Right renal cortex interstitium (tissue), 3 donors: ENCODE measurements at regions not wholly inside any gene's neighbourhood (a gene's known extent, or its start where the extent isn't known, plus 50 kb on each side); places are given as distances from the start of the nearest gene placed in this dataset.
A peak's percentile ranks its signal among the peaks of the same experiment; 100 is the strongest.
"Not testable (repeated sequence)": the region's sequence is repeated elsewhere in the genome, so short reads cannot be mapped to it uniquely, and the experiment has no call there.

ENCODE experiments used
- DNase-seq, 3 donors: peaks; one replicate each; pipeline ENCODE4 v3.0.0-alpha.2; 2013; ENCODE audit warnings: low read depth in 3 of 3, low spot score in 2 of 3

GRCh38 chr10:84004221-84004620 is 135.1 kb upstream of the GHITM start:
- no peak for DNase-seq

DNA sequence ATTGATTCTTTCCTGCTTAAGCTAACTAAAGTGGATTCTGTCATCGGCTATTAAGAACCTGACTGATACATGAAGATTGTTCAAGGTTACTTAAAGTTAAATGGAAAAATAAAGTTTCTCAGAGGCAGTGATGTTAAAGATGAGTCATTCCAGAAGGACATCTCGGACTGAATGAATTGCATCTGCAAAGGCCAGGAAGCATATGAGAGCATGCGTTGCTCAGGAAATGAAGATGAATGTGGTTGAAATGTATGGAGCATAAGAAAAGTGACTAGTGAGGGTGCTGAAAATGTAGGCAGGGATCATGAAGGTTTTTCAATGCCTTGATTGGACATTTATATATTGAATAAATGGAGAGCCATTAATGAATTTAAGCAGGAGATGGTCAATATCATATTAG is 133.9 kb upstream of the GHITM start:
- no peak for DNase-seq

DNA sequence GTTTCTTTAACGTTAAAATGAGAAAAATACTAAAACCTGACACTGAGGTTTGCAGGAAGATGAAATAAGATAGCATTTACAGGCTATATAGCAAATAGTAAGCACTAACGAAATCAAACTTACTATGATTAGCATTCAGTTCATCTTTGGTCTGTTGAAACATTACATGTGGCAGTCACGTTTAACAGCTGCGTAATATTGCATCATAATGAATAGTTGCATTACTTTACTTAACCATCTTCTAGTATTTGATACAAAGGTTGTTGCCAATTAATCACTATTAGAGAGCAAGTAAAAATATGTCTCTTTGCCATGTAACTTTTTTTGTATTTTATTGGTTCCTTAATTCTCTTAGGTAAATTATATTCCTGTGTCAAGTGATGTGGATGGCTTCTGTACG is 131.8 kb upstream of the GHITM start:
- no peak for DNase-seq

- no peak for DNase-seq
Observed at GRCh38 chr10:84008878-84009277, 130.4 kb upstream of the GHITM start.

DNA sequence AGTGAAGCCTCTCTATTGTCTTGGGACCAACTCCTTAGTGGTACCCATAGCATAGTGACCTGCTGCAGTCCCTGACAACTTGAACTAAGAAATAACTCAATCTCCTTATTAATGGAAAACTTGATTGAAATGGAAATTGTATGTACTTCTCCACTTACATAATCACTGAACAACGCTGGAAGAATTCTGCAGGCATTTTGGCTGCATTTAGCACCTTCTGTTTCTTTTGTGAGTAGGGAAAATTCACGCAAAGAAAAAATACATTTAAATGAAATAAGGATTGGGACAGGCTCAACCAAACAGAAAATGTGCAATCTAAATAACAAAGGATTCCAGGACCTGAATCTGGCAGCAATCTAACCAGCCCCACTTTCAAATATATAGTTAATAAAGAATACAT is 126.9 kb upstream of the GHITM start:
- DNase-seq, result no peak

DNA sequence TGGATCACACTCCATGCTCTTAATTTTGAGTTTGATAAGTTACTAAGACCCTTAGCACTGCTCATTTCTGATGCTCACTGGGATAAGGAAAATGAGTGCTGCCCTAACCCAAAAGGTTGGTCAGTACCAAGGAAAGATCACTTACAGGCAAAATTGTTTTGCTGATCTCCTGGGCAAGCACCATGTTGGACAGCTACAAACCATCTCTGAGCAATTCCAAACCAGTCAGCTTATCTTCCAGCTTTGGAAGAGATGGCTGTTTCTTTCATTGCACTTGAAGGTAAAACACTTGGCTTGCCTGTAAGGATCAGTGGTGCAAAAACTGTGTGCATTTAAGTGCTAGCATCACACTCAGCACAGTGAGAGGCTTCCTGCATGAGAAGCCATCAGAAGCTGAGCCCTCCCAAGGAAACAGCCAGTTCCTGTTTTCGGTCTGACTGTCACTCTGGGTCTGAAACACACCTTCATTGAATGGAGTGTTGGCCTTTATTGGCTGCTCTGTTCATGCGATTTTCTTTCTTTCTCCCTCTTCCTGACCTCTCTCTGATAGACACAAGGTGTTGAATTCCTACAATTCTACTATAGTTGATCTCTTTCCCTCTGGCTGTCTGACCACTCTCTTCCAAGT is 126.4 kb upstream of the GHITM start:
- no peak for DNase-seq

DNA sequence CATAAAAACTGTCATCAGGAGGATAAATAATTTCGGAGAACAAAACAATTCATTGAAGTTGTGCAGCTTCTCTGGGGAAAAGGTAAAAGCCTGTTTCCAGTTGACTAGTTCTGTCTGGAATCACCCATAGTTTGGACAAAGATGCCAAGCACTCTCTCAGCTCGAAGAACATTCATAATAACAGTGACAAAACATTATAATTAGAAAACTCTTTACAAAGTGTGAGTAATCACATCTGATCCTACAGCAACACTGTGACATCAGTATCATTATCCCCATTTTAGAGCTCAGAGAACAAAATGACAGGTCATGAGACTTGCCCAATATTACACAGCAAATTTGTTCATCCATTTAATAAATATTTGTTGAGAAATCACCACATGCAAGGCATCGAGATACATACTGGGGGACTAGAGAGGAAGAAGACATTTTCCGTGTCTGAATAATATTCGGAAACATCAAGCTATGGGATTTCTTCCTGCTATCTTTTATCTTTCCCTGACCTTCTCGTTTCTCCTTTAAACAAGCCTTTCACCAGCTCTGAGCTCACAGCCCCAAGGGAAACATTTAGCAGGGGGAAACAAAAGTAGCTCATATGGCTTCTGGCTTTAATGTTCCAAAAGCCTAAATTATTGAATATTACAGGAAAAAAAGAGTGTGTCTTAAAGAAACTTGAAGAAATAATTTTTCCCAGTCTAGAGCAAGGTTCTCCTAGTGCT is 123.3 kb upstream of the GHITM start:
- no peak for DNase-seq

- no peak for DNase-seq
Observed at GRCh38 chr10:84018826-84019225, 120.5 kb upstream of the GHITM start.

DNA sequence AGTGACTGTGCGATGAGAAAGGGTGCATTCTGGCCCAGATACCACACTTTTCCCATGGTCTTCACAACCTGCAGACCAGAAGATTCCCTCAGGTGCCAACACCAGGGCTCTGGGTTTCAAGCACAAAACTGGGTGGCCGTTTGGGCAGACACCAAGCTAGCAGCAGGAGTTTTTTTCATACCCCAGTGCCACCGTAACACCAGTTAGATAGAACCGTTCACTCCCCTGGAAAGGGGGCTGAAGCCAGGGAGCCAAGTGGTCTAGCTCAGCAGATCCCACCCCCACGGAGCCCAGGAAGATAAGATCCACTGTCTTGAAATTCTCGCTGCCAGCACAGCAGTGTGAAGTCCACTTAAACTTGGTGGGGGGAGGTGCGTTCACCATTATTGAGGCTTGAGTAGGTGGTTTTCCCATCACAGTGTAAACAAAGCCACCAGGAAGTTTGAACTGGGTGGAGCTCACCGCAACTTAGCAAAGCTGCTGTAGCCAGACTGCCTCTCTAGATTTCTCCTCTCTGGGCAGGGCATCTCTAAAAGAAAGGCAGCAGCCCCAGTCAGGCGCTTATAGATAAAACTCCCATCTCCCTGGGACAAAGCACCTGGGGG is 119.4 kb upstream of the GHITM start:
- not testable (repeated sequence) for DNase-seq

DNA sequence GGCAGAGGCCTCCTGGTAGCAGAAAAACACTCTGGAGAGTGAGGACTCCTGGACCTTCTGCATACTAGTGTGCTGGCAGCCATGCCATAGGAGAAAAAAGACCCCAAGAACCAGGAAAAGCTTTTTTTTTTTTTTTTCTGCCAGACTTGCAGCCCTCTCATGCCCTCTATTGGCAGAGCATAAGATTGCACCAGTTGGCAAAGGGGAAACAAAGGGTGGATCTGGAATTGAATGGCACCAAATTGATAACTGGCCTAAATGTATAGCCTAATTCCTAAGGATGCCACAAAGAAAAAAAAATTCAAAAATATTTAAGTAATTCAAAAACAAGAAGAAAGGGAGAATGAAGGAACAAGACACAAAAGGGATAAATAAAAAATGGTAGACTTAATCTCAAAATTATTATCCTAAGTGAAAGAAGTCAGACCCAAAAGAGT is 112.5 kb upstream of the GHITM start:
- DNase-seq, result peak in 1 of 3 donors; percentile 1

- no peak for DNase-seq
Observed at GRCh38 chr10:84029840-84030239, 109.5 kb upstream of the GHITM start.

GRCh38 chr10:84038035-84038434 is 101.3 kb upstream of the GHITM start:
- DNase-seq, result no peak

- DNase-seq, result no peak
Observed at GRCh38 chr10:84039957-84040356, 99.4 kb upstream of the GHITM start.

GRCh38 chr10:84047258-84048010 is 91.9 kb upstream of the GHITM start:
- DNase-seq, result no peak

DNA sequence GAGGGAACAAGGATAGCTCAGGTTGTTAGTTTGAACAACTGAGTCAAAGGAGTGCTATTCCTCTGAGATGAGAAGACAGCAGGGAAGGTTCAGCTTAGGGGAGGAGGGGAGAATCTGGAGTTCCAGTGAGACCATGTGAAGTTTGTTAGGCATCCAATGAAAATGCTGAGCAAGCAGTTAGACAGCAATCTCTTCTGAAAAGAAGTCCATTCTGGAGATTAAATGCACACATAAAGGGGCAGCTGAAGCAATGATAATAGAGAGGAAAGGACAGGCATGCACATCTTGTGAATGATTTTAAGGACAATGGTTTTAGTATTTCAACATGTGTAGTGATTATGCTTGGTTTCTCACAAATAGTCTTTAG is 89.7 kb upstream of the GHITM start:
- no peak for DNase-seq

GRCh38 chr10:84053626-84054025 is 85.7 kb upstream of the GHITM start:
- DNase-seq, result no peak

DNA sequence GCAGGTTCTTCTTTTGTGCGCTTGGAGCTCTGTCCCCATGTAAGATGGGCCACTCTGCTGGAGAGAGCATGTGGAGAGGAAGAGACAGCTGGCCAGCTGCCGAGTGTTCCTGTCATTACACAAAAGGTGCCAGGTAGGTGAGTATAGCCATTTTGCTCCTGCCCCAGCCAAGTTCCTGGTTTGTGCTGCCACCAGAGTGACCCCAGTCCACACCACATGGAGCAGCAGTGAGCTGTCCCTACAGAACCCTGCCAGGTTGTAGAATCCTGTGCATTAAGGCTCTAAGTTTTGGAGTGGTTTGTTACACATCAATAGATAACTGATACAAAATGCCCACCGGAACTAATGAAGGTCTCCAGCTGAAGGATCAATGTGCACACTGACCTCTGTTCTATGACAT is 84.6 kb upstream of the GHITM start:
- no peak for DNase-seq

DNA sequence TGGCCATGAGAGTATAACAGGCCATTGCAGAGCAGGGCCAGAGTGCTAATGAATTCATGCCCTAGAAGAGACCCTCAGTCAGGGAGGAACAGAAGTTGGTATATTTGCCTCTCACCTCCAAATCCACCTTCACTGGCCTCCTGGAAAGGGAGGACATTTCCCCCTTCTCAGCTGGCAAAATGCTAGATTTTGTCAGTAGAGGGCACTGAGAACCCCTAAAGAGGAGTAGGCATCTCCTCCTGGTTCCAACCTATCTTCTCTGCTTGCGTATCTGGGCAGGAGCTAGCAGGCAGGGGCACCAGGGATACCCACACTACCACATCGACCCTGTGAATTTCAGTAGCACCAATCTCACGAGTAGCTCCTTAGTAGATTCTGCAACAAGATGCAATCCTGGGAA is 79.8 kb upstream of the GHITM start:
- no peak for DNase-seq

- DNase-seq, result no peak
Observed at GRCh38 chr10:84063440-84063839, 75.9 kb upstream of the GHITM start.

- DNase-seq, result no peak
Observed at GRCh38 chr10:84065804-84066601, 73.3 kb upstream of the GHITM start.

DNA sequence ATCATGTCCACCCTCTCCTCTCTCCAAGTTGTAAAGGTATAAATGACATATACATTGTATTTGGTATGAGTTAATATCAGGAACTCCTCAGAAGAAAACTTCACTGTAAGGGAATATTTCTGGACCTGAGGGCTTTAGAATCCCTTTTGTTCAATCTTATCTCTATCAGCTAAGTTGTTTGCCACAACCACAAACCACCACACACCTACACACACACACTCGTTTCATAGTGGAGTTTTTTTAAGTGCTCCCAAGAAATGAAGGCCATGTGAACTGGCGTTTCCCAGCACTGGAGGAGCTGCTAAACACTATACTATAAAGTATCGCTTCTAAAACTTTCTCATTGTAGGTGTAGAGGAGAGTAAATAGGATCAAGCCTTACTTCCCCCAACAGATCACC is 64.8 kb upstream of the GHITM start:
- DNase-seq, result no peak
